Liver (tissue), 8 donors: ENCODE measurements at regions not wholly inside any gene's neighbourhood (a gene's known extent, or its start where the extent isn't known, plus 50 kb on each side); places are given as distances from the start of the nearest gene placed in this dataset.

Source experiments
- DNase-seq: peaks from one replicate; pipeline ENCODE4 v3.0.0-alpha.2; 2017; ENCODE audit warnings: low spot score
- H3K27ac ChIP-seq, 2 donors: one replicate each; pipeline ENCODE4 v1.7.0; 2013; ENCODE audit warnings: inconsistent platforms in 2 of 2, low read length in 2 of 2, control low read depth in 1 of 2, low read depth in 1 of 2, mild to moderate bottlenecking in 1 of 2
- H3K27me3 ChIP-seq, 4 donors: one replicate each; pipeline versions ENCODE4 v1.6.1 to v1.7.0; 2013; ENCODE audit warnings: low read length in 3 of 4, inconsistent platforms in 1 of 4, mild to moderate bottlenecking in 1 of 4, moderate library complexity in 1 of 4; ENCODE audit not compliant: control insufficient read depth in 4 of 4, insufficient read depth in 4 of 4
- H3K36me3 ChIP-seq, 4 donors: one replicate each; pipeline versions ENCODE4 v1.6.1 to v1.7.0; 2013; ENCODE audit warnings: low read length in 3 of 4, mild to moderate bottlenecking in 3 of 4, low read depth in 1 of 4, moderate library complexity in 1 of 4; ENCODE audit not compliant: control insufficient read depth in 4 of 4, insufficient read depth in 3 of 4
- H3K4me1 ChIP-seq, 4 donors: one replicate each; pipeline versions ENCODE4 v1.6.1 to v1.7.0; 2013; ENCODE audit warnings: low read length in 3 of 4, mild to moderate bottlenecking in 3 of 4, moderate library complexity in 1 of 4; ENCODE audit not compliant: control insufficient read depth in 4 of 4, insufficient read depth in 4 of 4
- H3K4me3 ChIP-seq, 3 donors: one replicate each; pipeline versions ENCODE4 v1.6.1 to v1.7.0; 2013; ENCODE audit warnings: low read length in 3 of 3, control low read depth in 1 of 3, low read depth in 1 of 3, mild to moderate bottlenecking in 1 of 3
- H3K9ac ChIP-seq, 2 donors: one replicate each; pipeline ENCODE4 v1.7.0; 2013; ENCODE audit warnings: low read length in 2 of 2, mild to moderate bottlenecking in 2 of 2, moderate library complexity in 2 of 2, control low read depth in 1 of 2, low read depth in 1 of 2
- H3K9me3 ChIP-seq, 4 donors: one replicate each; pipeline versions ENCODE4 v1.6.1 to v1.7.0; 2013; ENCODE audit warnings: low read length in 3 of 4; ENCODE audit not compliant: control insufficient read depth in 4 of 4
- ATF3 ChIP-seq: IDR thresholded peaks from 2 replicates; pipeline ENCODE4 v1.6.1; 2016; ENCODE audit warnings: antibody characterized with exemption
- EGR1 ChIP-seq, 2 donors: IDR thresholded peaks; 2 replicates each; pipeline ENCODE4 v1.6.1; 2016 to 2018; ENCODE audit warnings: antibody characterized with exemption in 2 of 2, low read depth in 2 of 2
- FOXA1 ChIP-seq: IDR thresholded peaks from 2 replicates; pipeline ENCODE4 v1.6.1; 2016; ENCODE audit warnings: antibody characterized with exemption
- FOXA2 ChIP-seq: IDR thresholded peaks from 2 replicates; pipeline ENCODE4 v1.6.1; 2016; ENCODE audit warnings: antibody characterized with exemption
- GABPA ChIP-seq, 2 donors: IDR thresholded peaks in 1 of 2; conservative IDR thresholded peaks in 1 of 2; 2 replicates each; pipeline ENCODE4 v1.6.1; 2016; ENCODE audit warnings: antibody characterized with exemption in 2 of 2, mild to moderate bottlenecking in 1 of 2, moderate library complexity in 1 of 2
- HNF4G ChIP-seq: IDR thresholded peaks from 2 replicates; pipeline ENCODE4 v1.6.1; 2016; ENCODE audit warnings: antibody characterized with exemption
- JUND ChIP-seq, 2 donors: IDR thresholded peaks; 2 replicates each; pipeline ENCODE4 v1.6.1; 2016; ENCODE audit warnings: antibody characterized with exemption in 2 of 2
- NR2F2 ChIP-seq: IDR thresholded peaks from 2 replicates; pipeline ENCODE4 v1.6.1; 2016; ENCODE audit warnings: antibody characterized with exemption
- REST ChIP-seq: IDR thresholded peaks from 2 replicates; pipeline ENCODE4 v1.6.1; 2016; ENCODE audit warnings: antibody characterized with exemption, mild to moderate bottlenecking
- RXRA ChIP-seq, 2 donors: IDR thresholded peaks; 2 replicates each; pipeline ENCODE4 v1.6.1; 2017 to 2018; ENCODE audit warnings: antibody characterized with exemption in 2 of 2, mild to moderate bottlenecking in 1 of 2
- SP1 ChIP-seq: IDR thresholded peaks from 2 replicates; pipeline ENCODE4 v1.6.1; 2018; ENCODE audit warnings: antibody characterized with exemption, mild to moderate bottlenecking
- YY1 ChIP-seq: IDR thresholded peaks from 2 replicates; pipeline ENCODE4 v1.6.1; 2016; ENCODE audit warnings: antibody characterized with exemption, mild to moderate bottlenecking
- WGBS: extraction: QIAGEN DNeasy Blood & Tissue Kit; methylation state at CpG from one replicate; pipeline ENCODE4 v1.1.7; 2013; 5-methylcytosine and 5-hydroxymethylcytosine counted together
- TF ChIP-seq, protein P1 (sequence below): fragments of 150-350 bp; IDR thresholded peaks from 2 replicates; pipeline ENCODE4 v1.5.1; 2017; ENCODE audit warnings: improper control_type of control experiment, low read depth, low read length; ENCODE audit not compliant: missing input control
- TF ChIP-seq, protein P2 (sequence below): IDR thresholded peaks from 2 replicates; pipeline ENCODE4 v1.6.1; 2016; ENCODE audit warnings: antibody characterized with exemption
- TF ChIP-seq, protein P3 (sequence below): IDR thresholded peaks from 2 replicates; pipeline ENCODE4 v1.6.1; 2016; ENCODE audit warnings: antibody characterized with exemption
- donor health status: healthy.
- donor health status: healthy.
- donor health status: healthy.
- donor health status: healthy.
- donor health status: healthy.

GRCh38 chr6:109300874-109301273 lies 81.4 kb downstream of the CD164 start:
- Histone ChIP-seq H3K27me3 (no peaks in the 10 kb centered on the region), H3K9ac (no peak overlapping the region), H3K4me1 (peaks cover 0 to 4% (median 1%) of the 10 kb centered on the region in 4 donors), H3K36me3 (no peaks in the 10 kb centered on the region), H3K9me3 (no peaks in the 10 kb centered on the region), H3K27ac (no peak overlapping the region), H3K4me3 (no peak overlapping the region)
- DNase-seq: no peak
- 95% methylated on average over 1 of the region's 1 CpG for WGBS
- TF ChIP-seq FOXA2 (no peak), EGR1 (IDR thresholded peaks at IDR 0.05; ENCODE audit: low read depth in 2 of 2) (no peak), RXRA (IDR thresholded peaks at IDR 0.05) (no peak), ATF3 (no peak), YY1 (no peak), HNF4G (no peak), SP1 (no peak), GABPA (IDR thresholded peaks at IDR 0.05 in 1 of 2, conservative IDR thresholded peaks at IDR 0.05 in 1 of 2) (no peak), NR2F2 (no peak), REST (no peak), FOXA1 (no peak), JUND (IDR thresholded peaks at IDR 0.05) (no peak)
- TF ChIP-seq, protein P1, sequence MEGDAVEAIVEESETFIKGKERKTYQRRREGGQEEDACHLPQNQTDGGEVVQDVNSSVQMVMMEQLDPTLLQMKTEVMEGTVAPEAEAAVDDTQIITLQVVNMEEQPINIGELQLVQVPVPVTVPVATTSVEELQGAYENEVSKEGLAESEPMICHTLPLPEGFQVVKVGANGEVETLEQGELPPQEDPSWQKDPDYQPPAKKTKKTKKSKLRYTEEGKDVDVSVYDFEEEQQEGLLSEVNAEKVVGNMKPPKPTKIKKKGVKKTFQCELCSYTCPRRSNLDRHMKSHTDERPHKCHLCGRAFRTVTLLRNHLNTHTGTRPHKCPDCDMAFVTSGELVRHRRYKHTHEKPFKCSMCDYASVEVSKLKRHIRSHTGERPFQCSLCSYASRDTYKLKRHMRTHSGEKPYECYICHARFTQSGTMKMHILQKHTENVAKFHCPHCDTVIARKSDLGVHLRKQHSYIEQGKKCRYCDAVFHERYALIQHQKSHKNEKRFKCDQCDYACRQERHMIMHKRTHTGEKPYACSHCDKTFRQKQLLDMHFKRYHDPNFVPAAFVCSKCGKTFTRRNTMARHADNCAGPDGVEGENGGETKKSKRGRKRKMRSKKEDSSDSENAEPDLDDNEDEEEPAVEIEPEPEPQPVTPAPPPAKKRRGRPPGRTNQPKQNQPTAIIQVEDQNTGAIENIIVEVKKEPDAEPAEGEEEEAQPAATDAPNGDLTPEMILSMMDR: no peak
- TF ChIP-seq, protein P2, sequence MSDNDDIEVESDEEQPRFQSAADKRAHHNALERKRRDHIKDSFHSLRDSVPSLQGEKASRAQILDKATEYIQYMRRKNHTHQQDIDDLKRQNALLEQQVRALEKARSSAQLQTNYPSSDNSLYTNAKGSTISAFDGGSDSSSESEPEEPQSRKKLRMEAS: no peak
- TF ChIP-seq, protein P3, sequence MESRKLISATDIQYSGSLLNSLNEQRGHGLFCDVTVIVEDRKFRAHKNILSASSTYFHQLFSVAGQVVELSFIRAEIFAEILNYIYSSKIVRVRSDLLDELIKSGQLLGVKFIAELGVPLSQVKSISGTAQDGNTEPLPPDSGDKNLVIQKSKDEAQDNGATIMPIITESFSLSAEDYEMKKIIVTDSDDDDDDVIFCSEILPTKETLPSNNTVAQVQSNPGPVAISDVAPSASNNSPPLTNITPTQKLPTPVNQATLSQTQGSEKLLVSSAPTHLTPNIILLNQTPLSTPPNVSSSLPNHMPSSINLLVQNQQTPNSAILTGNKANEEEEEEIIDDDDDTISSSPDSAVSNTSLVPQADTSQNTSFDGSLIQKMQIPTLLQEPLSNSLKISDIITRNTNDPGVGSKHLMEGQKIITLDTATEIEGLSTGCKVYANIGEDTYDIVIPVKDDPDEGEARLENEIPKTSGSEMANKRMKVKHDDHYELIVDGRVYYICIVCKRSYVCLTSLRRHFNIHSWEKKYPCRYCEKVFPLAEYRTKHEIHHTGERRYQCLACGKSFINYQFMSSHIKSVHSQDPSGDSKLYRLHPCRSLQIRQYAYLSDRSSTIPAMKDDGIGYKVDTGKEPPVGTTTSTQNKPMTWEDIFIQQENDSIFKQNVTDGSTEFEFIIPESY: no peak

DNA sequence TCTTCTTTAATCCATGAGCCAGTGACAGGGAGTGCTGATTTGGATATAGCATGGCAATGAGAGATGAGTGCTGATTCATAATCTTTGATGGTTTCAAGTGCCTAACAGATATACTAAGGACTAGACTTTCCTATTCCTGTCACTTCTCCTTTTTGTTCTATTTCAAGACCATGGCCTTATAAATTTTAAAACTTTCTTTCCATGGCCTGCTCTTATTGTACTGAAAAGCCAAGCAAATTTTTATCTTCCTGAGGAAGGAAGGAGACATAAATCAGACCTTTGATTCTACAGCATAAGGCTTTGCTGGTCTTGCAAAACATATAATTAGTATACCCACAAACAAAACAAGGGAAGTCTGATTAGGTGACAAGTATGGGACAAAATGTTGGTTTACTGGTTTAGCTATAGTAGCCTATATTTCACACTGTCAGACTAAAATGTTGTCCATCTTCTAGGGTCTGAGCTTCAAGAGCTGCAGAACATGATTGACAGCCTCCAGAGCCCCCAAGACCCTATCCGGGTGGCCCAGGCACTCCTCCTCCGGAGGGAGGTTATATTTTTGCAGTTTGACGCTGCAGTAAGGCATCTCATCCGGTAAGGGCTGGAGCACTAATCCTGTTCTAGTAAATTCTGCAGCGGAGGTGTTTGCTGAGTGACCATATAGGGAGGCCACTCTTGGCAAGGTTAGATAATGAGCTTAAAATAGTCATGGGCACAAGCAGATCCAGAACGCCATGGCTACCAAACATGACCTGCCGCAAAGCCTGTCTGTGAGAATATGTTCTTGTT lies 82.3 kb downstream of the CD164 start:
- DNase-seq: no peak
- no peak for TF ChIP-seq SP1
- TF ChIP-seq, protein P1: no peak
- no peak for TF ChIP-seq FOXA1
- no peak for TF ChIP-seq RXRA (IDR thresholded peaks at IDR 0.05)
- TF ChIP-seq ATF3: no peak
- no peak for TF ChIP-seq HNF4G
- no peak for TF ChIP-seq JUND (IDR thresholded peaks at IDR 0.05)
- TF ChIP-seq NR2F2: no peak
- no peak for TF ChIP-seq YY1
- TF ChIP-seq EGR1 (IDR thresholded peaks at IDR 0.05; ENCODE audit: low read depth in 2 of 2): no peak
- TF ChIP-seq, protein P3: no peak
- H3K4me1 ChIP-seq: peaks cover 0 to 4% (median 1%) of the 10 kb centered on the region in 4 donors
- WGBS: 81% methylated on average over 7 of the region's 7 CpGs
- no peaks in the 10 kb centered on the region for H3K36me3 ChIP-seq
- H3K27me3 ChIP-seq: no peaks in the 10 kb centered on the region
- H3K27ac ChIP-seq: no peak overlapping the region
- H3K4me3 ChIP-seq: no peak overlapping the region
- no peak overlapping the region for H3K9ac ChIP-seq
- H3K9me3 ChIP-seq: no peaks in the 10 kb centered on the region
